Hindlimb muscle (tissue), 1 donor: ENCODE measurements at regions not wholly inside any gene's neighbourhood (a gene's known extent, or its start where the extent isn't known, plus 50 kb on each side); places are given as distances from the start of the nearest gene placed in this dataset.

Source experiments
- DNase-seq: peaks from one replicate; pipeline ENCODE4 v3.0.0-alpha.2; 2013

GRCh38 chr20:6692566-6693173 lies 74.8 kb upstream of the BMP2 start:
- no peak for DNase-seq

- no peak for DNase-seq
Observed at GRCh38 chr20:6691516-6691915, 76.0 kb upstream of the BMP2 start.

GRCh38 chr20:6689339-6689973 lies 78.0 kb upstream of the BMP2 start:
- no peak for DNase-seq

GRCh38 chr20:6686171-6686570 lies 81.3 kb upstream of the BMP2 start:
- no peak for DNase-seq

GRCh38 chr20:6685626-6686025 lies 81.9 kb upstream of the BMP2 start:
- no peak for DNase-seq

- DNase-seq: no peak
Observed at GRCh38 chr20:6685181-6685582, 82.3 kb upstream of the BMP2 start.

GRCh38 chr20:6683021-6683977 lies 84.2 kb upstream of the BMP2 start:
- no peak for DNase-seq

GRCh38 chr20:6680854-6681253 lies 86.6 kb upstream of the BMP2 start:
- DNase-seq: no peak

- no peak for DNase-seq
Observed at GRCh38 chr20:6680441-6680840, 87.0 kb upstream of the BMP2 start.

- no peak for DNase-seq
Observed at GRCh38 chr20:6679086-6679485, 88.4 kb upstream of the BMP2 start.

GRCh38 chr20:6678101-6678500 lies 89.4 kb upstream of the BMP2 start:
- no peak for DNase-seq

- no peak for DNase-seq
Observed at GRCh38 chr20:6674831-6675230, 92.7 kb upstream of the BMP2 start.

- no peak for DNase-seq
Observed at GRCh38 chr20:6673071-6673470, 94.4 kb upstream of the BMP2 start.

- no peak for DNase-seq
Observed at GRCh38 chr20:6671829-6672228, 95.7 kb upstream of the BMP2 start.

GRCh38 chr20:6668546-6668945 lies 98.9 kb upstream of the BMP2 start:
- no peak for DNase-seq

- no peak for DNase-seq
Observed at GRCh38 chr20:6665621-6666355, 101.7 kb upstream of the BMP2 start.

GRCh38 chr20:6665161-6665560 lies 102.3 kb upstream of the BMP2 start:
- DNase-seq: no peak

GRCh38 chr20:6664574-6664973 lies 102.9 kb upstream of the BMP2 start:
- no peak for DNase-seq

GRCh38 chr20:6663751-6664388 lies 103.6 kb upstream of the BMP2 start:
- no peak for DNase-seq

GRCh38 chr20:6663104-6663503 lies 104.4 kb upstream of the BMP2 start:
- no peak for DNase-seq

GRCh38 chr20:6662309-6662708 lies 105.2 kb upstream of the BMP2 start:
- no peak for DNase-seq

- DNase-seq: no peak
Observed at GRCh38 chr20:6660441-6660840, 107.0 kb upstream of the BMP2 start.
